ENCODE measurements at regions not wholly inside any gene's neighbourhood (a gene's known extent, or its start where the extent isn't known, plus 50 kb on each side); places are given as distances from the start of the nearest gene placed in this dataset.
A peak's percentile ranks its signal among the peaks of the same experiment; 100 is the strongest.

DNA sequence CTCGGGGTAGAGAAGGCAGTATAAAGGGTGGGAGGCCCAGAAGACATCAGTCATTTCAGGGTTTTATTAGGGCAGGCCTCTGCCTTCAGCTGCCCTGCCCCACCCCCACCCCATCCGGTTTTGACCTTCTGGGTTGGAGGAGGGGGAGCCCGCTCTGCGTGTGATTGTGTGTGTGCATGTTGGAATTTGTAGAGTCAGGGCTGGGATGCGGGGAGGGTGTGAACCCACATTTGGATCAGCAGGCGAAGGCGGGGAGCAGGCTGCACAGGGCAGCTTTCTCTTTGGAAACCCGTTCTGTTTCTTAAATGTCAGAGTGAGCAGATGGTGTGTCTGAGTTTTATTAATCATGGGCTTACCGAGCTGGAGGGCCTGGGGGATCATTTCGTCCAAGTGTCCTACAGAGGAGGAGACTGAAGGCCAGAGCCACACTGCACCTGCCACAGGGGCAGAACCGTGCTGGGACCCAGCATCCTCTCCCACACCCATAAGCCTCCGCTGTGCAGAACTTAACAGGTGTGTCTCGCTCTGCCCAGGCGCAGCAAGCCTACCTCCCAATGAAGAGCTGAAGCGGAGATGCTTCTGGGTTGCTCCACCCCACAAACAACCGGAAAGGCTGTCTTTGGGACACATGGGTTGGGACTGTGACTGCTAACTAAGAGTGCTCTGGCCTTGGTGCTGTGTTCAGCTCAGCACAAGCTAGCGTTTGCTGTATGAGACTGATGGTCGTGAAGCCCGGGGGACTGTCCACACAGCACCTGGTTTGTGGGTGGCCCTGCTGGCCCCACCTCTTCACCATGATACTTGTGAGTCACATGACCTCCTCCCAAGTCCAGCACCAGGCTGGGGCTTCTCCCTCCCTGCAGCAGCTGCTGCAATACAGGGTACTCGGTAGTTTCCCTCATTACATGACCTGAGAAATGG is 70.9 kb upstream of the GSE1 start (continued):
- 0 out of 2 replicates have a peak, but pooled peaks have one; percentile 10 for TF ChIP-seq ESRRA (CRISPR knock-in tag; IDR thresholded peaks at IDR 0.05; ENCODE audit: low read depth)
- peak; percentile 62; the same call in 1 of the 2 replicates for TF ChIP-seq AKAP8 (CRISPR knock-in tag; IDR thresholded peaks at IDR 0.05)
- TF ChIP-seq, protein P1, sequence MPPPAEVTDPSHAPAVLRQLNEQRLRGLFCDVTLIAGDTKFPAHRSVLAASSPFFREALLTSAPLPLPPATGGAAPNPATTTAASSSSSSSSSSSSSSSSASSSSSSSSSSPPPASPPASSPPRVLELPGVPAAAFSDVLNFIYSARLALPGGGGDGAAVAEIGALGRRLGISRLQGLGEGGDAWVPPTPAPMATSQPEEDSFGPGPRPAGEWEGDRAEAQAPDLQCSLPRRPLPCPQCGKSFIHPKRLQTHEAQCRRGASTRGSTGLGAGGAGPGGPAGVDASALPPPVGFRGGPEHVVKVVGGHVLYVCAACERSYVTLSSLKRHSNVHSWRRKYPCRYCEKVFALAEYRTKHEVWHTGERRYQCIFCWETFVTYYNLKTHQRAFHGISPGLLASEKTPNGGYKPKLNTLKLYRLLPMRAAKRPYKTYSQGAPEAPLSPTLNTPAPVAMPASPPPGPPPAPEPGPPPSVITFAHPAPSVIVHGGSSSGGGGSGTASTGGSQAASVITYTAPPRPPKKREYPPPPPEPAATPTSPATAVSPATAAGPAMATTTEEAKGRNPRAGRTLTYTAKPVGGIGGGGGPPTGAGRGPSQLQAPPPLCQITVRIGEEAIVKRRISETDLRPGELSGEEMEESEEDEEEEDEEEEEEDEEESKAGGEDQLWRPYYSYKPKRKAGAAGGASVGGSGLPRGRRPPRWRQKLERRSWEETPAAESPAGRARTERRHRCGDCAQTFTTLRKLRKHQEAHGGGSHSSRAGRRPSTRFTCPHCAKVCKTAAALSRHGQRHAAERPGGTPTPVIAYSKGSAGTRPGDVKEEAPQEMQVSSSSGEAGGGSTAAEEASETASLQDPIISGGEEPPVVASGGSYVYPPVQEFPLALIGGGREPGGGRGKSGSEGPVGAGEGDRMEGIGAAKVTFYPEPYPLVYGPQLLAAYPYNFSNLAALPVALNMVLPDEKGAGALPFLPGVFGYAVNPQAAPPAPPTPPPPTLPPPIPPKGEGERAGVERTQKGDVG (CRISPR knock-in tag; IDR thresholded peaks at IDR 0.05; ENCODE audit: borderline replicate concordance) = 0 out of 2 replicates have a peak, but pooled peaks have one; percentile 39
- TF ChIP-seq ZNF879 (CRISPR knock-in tag; IDR thresholded peaks at IDR 0.05) = peak; percentile 54; the same call in 1 of the 2 replicates

DNA sequence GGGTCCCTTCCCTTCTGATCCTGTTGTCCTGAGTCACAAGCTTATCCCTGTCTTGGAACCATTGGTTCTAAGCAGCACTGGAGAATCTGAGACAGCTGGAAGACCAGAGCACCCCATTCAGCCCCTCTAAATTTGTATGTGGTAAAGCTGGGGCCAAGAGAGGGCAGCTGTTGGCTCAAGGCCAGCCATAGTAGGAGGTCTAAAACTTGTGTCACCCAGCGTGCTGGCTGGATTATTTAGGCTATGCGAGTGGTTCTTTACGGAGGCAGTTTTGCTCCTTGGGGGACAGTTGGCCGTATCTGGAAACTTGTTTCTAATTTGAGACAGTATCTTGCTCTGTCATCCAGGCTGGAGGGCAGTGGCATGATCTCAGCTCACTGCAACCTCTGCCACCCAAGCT is 69.6 kb upstream of the GSE1 start:
- DNase-seq (ENCODE audit: low spot score) (no peak), ATAC-seq (no peak), FAIRE-seq (no peak)
- no peaks in the 10 kb centered on the region for H3K79me2 ChIP-seq (ENCODE audit: insufficient read depth, low read length)
- CTCF ChIA-PET (ENCODE audit: low intra/inter-chr PET ratio, low total read pairs) = no interaction called here
- BruUV-seq (replicated peaks) = no TSS peak
- in situ Hi-C loops (cut with HindIII; ENCODE audit: extremely low pct_ligation_motif_present, low pct_unique_long_range_greater_than_20kb) = no loop called here
- H3K27me3 ChIP-seq (ENCODE audit: control insufficient read depth in 1 of 2, insufficient read depth in 2 of 2, low read length in 2 of 2) = no peaks in the 10 kb centered on the region
- TF ChIP-seq, protein P2, sequence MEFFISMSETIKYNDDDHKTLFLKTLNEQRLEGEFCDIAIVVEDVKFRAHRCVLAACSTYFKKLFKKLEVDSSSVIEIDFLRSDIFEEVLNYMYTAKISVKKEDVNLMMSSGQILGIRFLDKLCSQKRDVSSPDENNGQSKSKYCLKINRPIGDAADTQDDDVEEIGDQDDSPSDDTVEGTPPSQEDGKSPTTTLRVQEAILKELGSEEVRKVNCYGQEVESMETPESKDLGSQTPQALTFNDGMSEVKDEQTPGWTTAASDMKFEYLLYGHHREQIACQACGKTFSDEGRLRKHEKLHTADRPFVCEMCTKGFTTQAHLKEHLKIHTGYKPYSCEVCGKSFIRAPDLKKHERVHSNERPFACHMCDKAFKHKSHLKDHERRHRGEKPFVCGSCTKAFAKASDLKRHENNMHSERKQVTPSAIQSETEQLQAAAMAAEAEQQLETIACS (CRISPR knock-in tag; IDR thresholded peaks at IDR 0.05) = no peak
- no peak for TF ChIP-seq ESRRA (CRISPR knock-in tag; IDR thresholded peaks at IDR 0.05; ENCODE audit: low read depth)
- 94% methylated on average over 4 of the region's 4 CpGs for WGBS (ENCODE audit: low lambda C conversion rate)
- H3K4me1 ChIP-seq (ENCODE audit: insufficient read depth, low read length) = peaks cover 61% of the 10 kb centered on the region
- H3K36me3 ChIP-seq (replicated peaks in 1 of 2; ENCODE audit: control insufficient read depth in 1 of 2, insufficient read depth in 2 of 2, low read length in 2 of 2) = no peaks in the 10 kb centered on the region
- H4K20me1 ChIP-seq (ENCODE audit: insufficient read depth, low read length) = no peaks in the 10 kb centered on the region
- H3K27ac ChIP-seq (ENCODE audit: extremely low read length, insufficient read depth, low read length) = no peak overlapping the region
- no peak overlapping the region for H2AFZ ChIP-seq (ENCODE audit: low read length)
- H3K9ac ChIP-seq (ENCODE audit: insufficient read depth, low read depth, low read length) = no peak overlapping the region
- H3K4me3 ChIP-seq (replicated peaks in 1 of 3; ENCODE audit: insufficient read depth in 1 of 3, low read depth in 2 of 3, low read length in 3 of 3) = no peak overlapping the region
- H3K9me3 ChIP-seq (ENCODE audit: low read length) = no peaks in the 10 kb centered on the region
- POLR2A ChIA-PET = interaction anchor here (1.3 to 2.6 kb wide), 4 partner anchors 14 to 28 kb away, joined by 5 to 12 read pairs (median 8); no protein-coding TSS in a partner anchor
- intact Hi-C loops (cut with micrococcal nuclease; ENCODE audit: unreplicated experiment) = no loop called here
- H3K4me2 ChIP-seq (ENCODE audit: low read depth, low read length) = no peak overlapping the region
